GM12878 (cell line): ENCODE measurements at regions not wholly inside any gene's neighbourhood (a gene's known extent, or its start where the extent isn't known, plus 50 kb on each side); places are given as distances from the start of the nearest gene placed in this dataset.

Experiments used
- EZH2 ChIP-seq: IDR thresholded peaks from 2 replicates; pipeline ENCODE4 v1.6.1; 2012; ENCODE audit warnings: low read depth, mild to moderate bottlenecking, control low read depth, inconsistent platforms, low read length, borderline replicate concordance; ENCODE audit not compliant: control insufficient read depth
- FOS ChIP-seq: IDR thresholded peaks from 3 replicates; pipeline ENCODE4 v1.6.1; 2011; ENCODE audit warnings: borderline replicate concordance; ENCODE audit not compliant: insufficient read length; ENCODE audit errors: extremely low read depth
- GABPA ChIP-seq: IDR thresholded peaks from 2 replicates; pipeline ENCODE4 v1.6.1; 2014; ENCODE audit warnings: antibody characterized with exemption, low read depth, mild to moderate bottlenecking, inconsistent platforms
- MXI1 ChIP-seq: fragments of 150-350 bp; IDR thresholded peaks from 2 replicates; pipeline ENCODE4 v1.6.1; 2011; ENCODE audit warnings: low read depth, mild to moderate bottlenecking, inconsistent platforms, low read length, improper control_type of control experiment
- POLR2A ChIP-seq: IDR thresholded peaks from 2 replicates; pipeline ENCODE4 v1.6.1; 2011; ENCODE audit warnings: low read depth, mild to moderate bottlenecking, low read length
- SMC3 ChIP-seq: IDR thresholded peaks from 2 replicates; pipeline ENCODE4 v1.6.1; 2011; ENCODE audit warnings: low read length, improper control_type of control experiment, borderline replicate concordance
- SPI1 ChIP-seq: IDR thresholded peaks from 2 replicates; pipeline ENCODE4 v1.6.1; 2011; ENCODE audit warnings: low read depth, mild to moderate bottlenecking, low read length, moderate library complexity, borderline replicate concordance; ENCODE audit not compliant: insufficient read depth
- TCF12 ChIP-seq: IDR thresholded peaks from 2 replicates; pipeline ENCODE4 v1.6.1; 2011; ENCODE audit warnings: low read depth, mild to moderate bottlenecking, low read length
- TF ChIP-seq, protein P1 (sequence below): IDR thresholded peaks from 2 replicates; pipeline ENCODE4 v1.6.1; 2012; ENCODE audit warnings: mild to moderate bottlenecking, low read depth, low read length
- TF ChIP-seq, protein P2 (sequence below), 3 experiments: IDR thresholded peaks in 2 of 3; conservative IDR thresholded peaks in 1 of 3; 2 replicates each; pipeline ENCODE4 v1.5.1; 2011; ENCODE audit warnings: low read depth in 3 of 3, low read length in 3 of 3, mild to moderate bottlenecking in 3 of 3, control low read depth in 2 of 3, moderate library complexity in 2 of 3, inconsistent platforms in 1 of 3, mixed read lengths in 1 of 3; ENCODE audit not compliant: control insufficient read depth in 2 of 3, insufficient read depth in 1 of 3; ENCODE audit errors: extremely low read depth in 1 of 3

- TF ChIP-seq GABPA, result no peak
- no peak for TF ChIP-seq TCF12
- TF ChIP-seq, protein P1, sequence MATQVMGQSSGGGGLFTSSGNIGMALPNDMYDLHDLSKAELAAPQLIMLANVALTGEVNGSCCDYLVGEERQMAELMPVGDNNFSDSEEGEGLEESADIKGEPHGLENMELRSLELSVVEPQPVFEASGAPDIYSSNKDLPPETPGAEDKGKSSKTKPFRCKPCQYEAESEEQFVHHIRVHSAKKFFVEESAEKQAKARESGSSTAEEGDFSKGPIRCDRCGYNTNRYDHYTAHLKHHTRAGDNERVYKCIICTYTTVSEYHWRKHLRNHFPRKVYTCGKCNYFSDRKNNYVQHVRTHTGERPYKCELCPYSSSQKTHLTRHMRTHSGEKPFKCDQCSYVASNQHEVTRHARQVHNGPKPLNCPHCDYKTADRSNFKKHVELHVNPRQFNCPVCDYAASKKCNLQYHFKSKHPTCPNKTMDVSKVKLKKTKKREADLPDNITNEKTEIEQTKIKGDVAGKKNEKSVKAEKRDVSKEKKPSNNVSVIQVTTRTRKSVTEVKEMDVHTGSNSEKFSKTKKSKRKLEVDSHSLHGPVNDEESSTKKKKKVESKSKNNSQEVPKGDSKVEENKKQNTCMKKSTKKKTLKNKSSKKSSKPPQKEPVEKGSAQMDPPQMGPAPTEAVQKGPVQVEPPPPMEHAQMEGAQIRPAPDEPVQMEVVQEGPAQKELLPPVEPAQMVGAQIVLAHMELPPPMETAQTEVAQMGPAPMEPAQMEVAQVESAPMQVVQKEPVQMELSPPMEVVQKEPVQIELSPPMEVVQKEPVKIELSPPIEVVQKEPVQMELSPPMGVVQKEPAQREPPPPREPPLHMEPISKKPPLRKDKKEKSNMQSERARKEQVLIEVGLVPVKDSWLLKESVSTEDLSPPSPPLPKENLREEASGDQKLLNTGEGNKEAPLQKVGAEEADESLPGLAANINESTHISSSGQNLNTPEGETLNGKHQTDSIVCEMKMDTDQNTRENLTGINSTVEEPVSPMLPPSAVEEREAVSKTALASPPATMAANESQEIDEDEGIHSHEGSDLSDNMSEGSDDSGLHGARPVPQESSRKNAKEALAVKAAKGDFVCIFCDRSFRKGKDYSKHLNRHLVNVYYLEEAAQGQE, result no peak
- TF ChIP-seq, protein P2, sequence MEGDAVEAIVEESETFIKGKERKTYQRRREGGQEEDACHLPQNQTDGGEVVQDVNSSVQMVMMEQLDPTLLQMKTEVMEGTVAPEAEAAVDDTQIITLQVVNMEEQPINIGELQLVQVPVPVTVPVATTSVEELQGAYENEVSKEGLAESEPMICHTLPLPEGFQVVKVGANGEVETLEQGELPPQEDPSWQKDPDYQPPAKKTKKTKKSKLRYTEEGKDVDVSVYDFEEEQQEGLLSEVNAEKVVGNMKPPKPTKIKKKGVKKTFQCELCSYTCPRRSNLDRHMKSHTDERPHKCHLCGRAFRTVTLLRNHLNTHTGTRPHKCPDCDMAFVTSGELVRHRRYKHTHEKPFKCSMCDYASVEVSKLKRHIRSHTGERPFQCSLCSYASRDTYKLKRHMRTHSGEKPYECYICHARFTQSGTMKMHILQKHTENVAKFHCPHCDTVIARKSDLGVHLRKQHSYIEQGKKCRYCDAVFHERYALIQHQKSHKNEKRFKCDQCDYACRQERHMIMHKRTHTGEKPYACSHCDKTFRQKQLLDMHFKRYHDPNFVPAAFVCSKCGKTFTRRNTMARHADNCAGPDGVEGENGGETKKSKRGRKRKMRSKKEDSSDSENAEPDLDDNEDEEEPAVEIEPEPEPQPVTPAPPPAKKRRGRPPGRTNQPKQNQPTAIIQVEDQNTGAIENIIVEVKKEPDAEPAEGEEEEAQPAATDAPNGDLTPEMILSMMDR (IDR thresholded peaks at IDR 0.05 in 2 of 3, conservative IDR thresholded peaks at IDR 0.05 in 1 of 3; ENCODE audit: control insufficient read depth in 2 of 3, extremely low read depth in 1 of 3, insufficient read depth in 1 of 3, low read depth in 3 of 3, low read length in 3 of 3), result no peak
- TF ChIP-seq EZH2, result no peak
- no peak for TF ChIP-seq POLR2A
- TF ChIP-seq SPI1, result no peak
- no peak for TF ChIP-seq FOS
- no peak for TF ChIP-seq MXI1
- TF ChIP-seq SMC3, result no peak
Observed at GRCh38 chr14:78107166-78107565, 63.0 kb upstream of the NRXN3 start.
